ENCODE measurements at regions not wholly inside any gene's neighbourhood (a gene's known extent, or its start where the extent isn't known, plus 50 kb on each side); places are given as distances from the start of the nearest gene placed in this dataset.

- TF ChIP-seq POLR2A (IDR thresholded peaks at IDR 0.05; ENCODE audit: low read depth, low read length) = no peak
- no peak for TF ChIP-seq RFX5 (IDR thresholded peaks at IDR 0.05; ENCODE audit: low read depth, low read length)
- no peak for TF ChIP-seq MAFK (IDR thresholded peaks at IDR 0.05; ENCODE audit: low read depth, low read length)
- no peak for TF ChIP-seq BHLHE40 (IDR thresholded peaks at IDR 0.05; ENCODE audit: low read depth, low read length)
- TF ChIP-seq FOS (IDR thresholded peaks at IDR 0.05; ENCODE audit: low read depth, low read length) = no peak
- TF ChIP-seq SMC3 (IDR thresholded peaks at IDR 0.05; ENCODE audit: low read depth, low read length) = no peak
- no peak for TF ChIP-seq CTCF (conservative IDR thresholded peaks at IDR 0.05; ENCODE audit: low read depth, low read length)
- no peak for TF ChIP-seq CHD1 (IDR thresholded peaks at IDR 0.05; ENCODE audit: low read depth, low read length)
- no peak for TF ChIP-seq NFE2L2 (IDR thresholded peaks at IDR 0.05; ENCODE audit: low read depth, low read length)
- Histone ChIP-seq H3K56ac (ENCODE audit: extremely low read depth, insufficient read depth, low read length) (no peak overlapping the region), H3K14ac (replicated peaks; ENCODE audit: low read depth, low read length) (no peak overlapping the region), H4K20me1 (ENCODE audit: insufficient read depth, low read length) (no peaks in the 10 kb centered on the region), H3K9me3 (ENCODE audit: control insufficient read depth, insufficient read depth, low read length) (peaks cover 5% of the 10 kb centered on the region; the same call in 1 of the 2 replicates), H4K8ac (ENCODE audit: low read depth in 2 of 2, low read length in 2 of 2) (no peak overlapping the region), H3K9ac (ENCODE audit: low read depth, low read length) (no peak overlapping the region), H2BK15ac (ENCODE audit: low read depth, low read length) (no peak overlapping the region), H2BK5ac (ENCODE audit: low read depth, low read length, poor library complexity, severe bottlenecking) (no peak overlapping the region), H4K91ac (ENCODE audit: insufficient read depth, low read depth, low read length) (no peak overlapping the region), H4K5ac (ENCODE audit: low read depth, low read length) (no peak overlapping the region), H3K79me1 (ENCODE audit: low read depth in 1 of 2, low read length in 2 of 2) (no peaks in the 10 kb centered on the region), H3K23ac (ENCODE audit: low read depth, low read length) (no peak overlapping the region), H3K36me3 (ENCODE audit: control insufficient read depth, insufficient read depth, low read length) (no peaks in the 10 kb centered on the region), H3K4me1 (ENCODE audit: control insufficient read depth, insufficient read depth, low read length) (no peaks in the 10 kb centered on the region), H3K4me3 (ENCODE audit: insufficient read depth, low read depth, low read length) (no peak overlapping the region), H3K4me2 (ENCODE audit: low read depth, low read length) (no peak overlapping the region), H3K9me1 (ENCODE audit: insufficient read depth, low read length) (no peaks in the 10 kb centered on the region), H2AFZ (replicated peaks; ENCODE audit: low read length, poor library complexity) (no peak overlapping the region), H2BK120ac (ENCODE audit: low read depth, low read length) (no peak overlapping the region), H2AK5ac (ENCODE audit: low read depth, low read length) (no peak overlapping the region), H3K27ac (ENCODE audit: insufficient read depth, low read length) (no peak overlapping the region), H3K18ac (ENCODE audit: low read depth, low read length) (no peak overlapping the region), H2BK20ac (ENCODE audit: low read depth, low read length) (no peak overlapping the region), H3K27me3 (ENCODE audit: control insufficient read depth, insufficient read depth, low read length) (no peaks in the 10 kb centered on the region), H2AK9ac (replicated peaks; ENCODE audit: low read depth, low read length, poor library complexity) (no peak overlapping the region), H3K4ac (ENCODE audit: low read depth, low read length) (no peak overlapping the region)
- in situ Hi-C loops (cut with MboI; ENCODE audit: low sequenced_read_pairs) (no loop called here), dilution Hi-C loops (cut with HindIII; ENCODE audit: low sequenced_read_pairs, unreplicated experiment) (no loop called here), intact Hi-C loops (cut with micrococcal nuclease) (no loop called here)
- DNase-seq (no peak), ATAC-seq (ENCODE audit: low read depth) (no peak)
- BruUV-seq (replicated peaks) = no TSS peak
- ChIA-PET POLR2A (ENCODE audit: unreplicated experiment) (no interaction called here), CTCF (no interaction called here)
- WGBS, 2 experiments (ENCODE audit: extremely low coverage in 2 of 2, insufficient read length in 1 of 2) = 20% methylated on average over 1 of the region's 4 CpGs; no CpG with 5 or more reads in 1 of the 2 experiments
Measured at GRCh38 chr7:10802011-10802410, 171.7 kb upstream of the PHF14 start.

Data from IMR-90 (cell line).